Hematopoietic multipotent progenitor cell treated with erythropoietin and hydrocortisone succinate and interleukin-3 and kit ligand, for 6 days (in vitro differentiated cells): ENCODE measurements at regions not wholly inside any gene's neighbourhood (a gene's known extent, or its start where the extent isn't known, plus 50 kb on each side); places are given as distances from the start of the nearest gene placed in this dataset.
"Not testable (repeated sequence)": the region's sequence is repeated elsewhere in the genome, so short reads cannot be mapped to it uniquely, and the experiment has no call there.

Experiments
- DNase-seq: peaks from one replicate; pipeline ENCODE4 v3.0.0-alpha.2; 2015

- DNase-seq, result no peak
These were observed 63.0 kb upstream of the UXS1 start for GRCh38 chr2:106257135-106257534.

- not testable (repeated sequence) for DNase-seq
These were observed 55.2 kb upstream of the UXS1 start for GRCh38 chr2:106249157-106249828.

- DNase-seq, result not testable (repeated sequence)
These were observed 54.5 kb upstream of the UXS1 start for GRCh38 chr2:106248548-106249151.
